H9 (cell line): ENCODE measurements at regions not wholly inside any gene's neighbourhood (a gene's known extent, or its start where the extent isn't known, plus 50 kb on each side); places are given as distances from the start of the nearest gene placed in this dataset.

Experiments
- DNase-seq: peaks from one replicate; pipeline ENCODE4 v3.0.0-alpha.2; 2017
- H2AFZ ChIP-seq: one replicate; pipeline ENCODE4 v1.6.1; 2013; ENCODE audit warnings: mild to moderate bottlenecking, low read length, control low read depth, moderate library complexity
- H2AK5ac ChIP-seq: 2 replicates; pipeline ENCODE4 v1.6.1; 2013; ENCODE audit warnings: low read length, control low read depth, mixed read lengths; ENCODE audit not compliant: insufficient read length
- H2BK120ac ChIP-seq: one replicate; pipeline ENCODE4 v1.6.1; 2013; ENCODE audit warnings: low read depth, mild to moderate bottlenecking, low read length, control low read depth, inconsistent platforms; ENCODE audit not compliant: poor library complexity, severe bottlenecking
- H2BK12ac ChIP-seq: 2 replicates; pipeline ENCODE4 v1.6.1; 2013; ENCODE audit warnings: low read length, control low read depth, mixed read lengths, low read depth; ENCODE audit not compliant: insufficient read length
- H2BK15ac ChIP-seq: 2 replicates; pipeline ENCODE4 v1.6.1; 2013; ENCODE audit warnings: low read depth, low read length, control low read depth
- H2BK20ac ChIP-seq: one replicate; pipeline ENCODE4 v1.6.1; 2013; ENCODE audit warnings: low read depth, mild to moderate bottlenecking, low read length, control low read depth, inconsistent platforms; ENCODE audit not compliant: poor library complexity, severe bottlenecking
- H2BK5ac ChIP-seq: 2 replicates; pipeline ENCODE4 v1.6.1; 2013; ENCODE audit warnings: low read length, control low read depth, mixed read lengths; ENCODE audit not compliant: insufficient read length
- H3K14ac ChIP-seq: 2 replicates; pipeline ENCODE4 v1.6.1; 2013; ENCODE audit warnings: low read length, control low read depth; ENCODE audit not compliant: insufficient read depth
- H3K18ac ChIP-seq: 2 replicates; pipeline ENCODE4 v1.6.1; 2013; ENCODE audit warnings: low read depth, mild to moderate bottlenecking, mixed read lengths, low read length, control low read depth; ENCODE audit not compliant: insufficient read length
- H3K23ac ChIP-seq: 2 replicates; pipeline ENCODE4 v1.6.1; 2013; ENCODE audit warnings: low read length, control low read depth, mixed read lengths, low read depth; ENCODE audit not compliant: insufficient read length
- H3K23me2 ChIP-seq: 2 replicates; pipeline ENCODE4 v1.6.1; 2013; ENCODE audit warnings: low read depth, mild to moderate bottlenecking, mixed read lengths, low read length, control low read depth; ENCODE audit not compliant: insufficient read length, poor library complexity, severe bottlenecking
- H3K27ac ChIP-seq: 2 replicates; pipeline ENCODE4 v1.5.1; 2013; ENCODE audit warnings: low read length, control low read depth, mixed read lengths, low read depth; ENCODE audit not compliant: insufficient read length
- H3K27me3 ChIP-seq: 2 replicates; pipeline ENCODE4 v1.6.1; 2013; ENCODE audit warnings: low read length, control low read depth, inconsistent platforms; ENCODE audit not compliant: insufficient read depth
- H3K4ac ChIP-seq: 2 replicates; pipeline ENCODE4 v1.6.1; 2013; ENCODE audit warnings: low read depth, mild to moderate bottlenecking, control low read depth, inconsistent platforms, low read length, moderate library complexity
- H3K4me1 ChIP-seq: 2 replicates; pipeline ENCODE4 v1.6.1; 2013; ENCODE audit warnings: low read length, control low read depth, inconsistent platforms; ENCODE audit not compliant: insufficient read depth
- H3K4me2 ChIP-seq: 2 replicates; pipeline ENCODE4 v1.6.1; 2013; ENCODE audit warnings: low read length, control low read depth, mixed read lengths; ENCODE audit not compliant: insufficient read length, insufficient read depth
- H3K56ac ChIP-seq: 2 replicates; pipeline ENCODE4 v1.6.1; 2013; ENCODE audit warnings: low read depth, mild to moderate bottlenecking, mixed read lengths, low read length, control low read depth; ENCODE audit not compliant: insufficient read length
- H3K79me1 ChIP-seq: 2 replicates; pipeline ENCODE4 v1.6.1; 2013; ENCODE audit warnings: low read depth, mild to moderate bottlenecking, moderate library complexity, low read length, control low read depth, inconsistent platforms; ENCODE audit not compliant: insufficient read depth, poor library complexity, severe bottlenecking
- H3K79me2 ChIP-seq: 2 replicates; pipeline ENCODE4 v1.6.1; 2013; ENCODE audit warnings: low read length, control low read depth, inconsistent platforms; ENCODE audit not compliant: insufficient read depth
- H3K9ac ChIP-seq: 2 replicates; pipeline ENCODE4 v1.6.1; 2013; ENCODE audit warnings: low read length, control low read depth, mixed read lengths; ENCODE audit not compliant: insufficient read length; ENCODE audit errors: extremely low read depth
- H3K9me3 ChIP-seq: one replicate; pipeline ENCODE4 v1.6.1; 2013; ENCODE audit warnings: low read depth, low read length, inconsistent platforms; ENCODE audit not compliant: control insufficient read depth
- H3T11ph ChIP-seq: one replicate; pipeline ENCODE4 v1.6.1; 2013; ENCODE audit warnings: mild to moderate bottlenecking, low read length, control low read depth, inconsistent platforms
- H4K20me1 ChIP-seq: one replicate; pipeline ENCODE4 v1.6.1; 2013; ENCODE audit not compliant: control insufficient read depth, insufficient read length, insufficient read depth
- H4K5ac ChIP-seq: 2 replicates; pipeline ENCODE4 v1.6.1; 2013; ENCODE audit warnings: low read depth, mild to moderate bottlenecking, mixed read lengths, low read length, control low read depth; ENCODE audit not compliant: insufficient read length
- H4K8ac ChIP-seq: replicated peaks from 2 replicates; pipeline ENCODE4 v1.6.1; 2013; ENCODE audit warnings: low read length, control low read depth, mixed read lengths, low read depth; ENCODE audit not compliant: insufficient read length
- H4K91ac ChIP-seq: 2 replicates; pipeline ENCODE4 v1.6.1; 2013; ENCODE audit warnings: low read depth, mild to moderate bottlenecking, moderate library complexity, mixed read lengths, low read length, control low read depth; ENCODE audit not compliant: insufficient read length
- H3K27ac Mint-ChIP-seq, 3 experiments: 2 replicates in 2 of 3; 3 replicates in 1 of 3; pipeline ENCODE4 v1.8.0; 2020 to 2021; ENCODE audit warnings: mixed read lengths in 3 of 3, mild to moderate bottlenecking in 1 of 3, moderate library complexity in 1 of 3
- H3K27me3 Mint-ChIP-seq: 2 replicates; pipeline ENCODE4 v1.8.0; 2021; ENCODE audit warnings: low read depth, mild to moderate bottlenecking, moderate library complexity, mixed read lengths
- H3K36me3 Mint-ChIP-seq, 3 experiments: 2 replicates in 2 of 3; 3 replicates in 1 of 3; pipeline ENCODE4 v1.8.0; 2020 to 2021; ENCODE audit warnings: low read depth in 3 of 3, mixed read lengths in 3 of 3; ENCODE audit not compliant: insufficient read depth in 1 of 3
- H3K4me1 Mint-ChIP-seq, 2 experiments: 2 replicates each; pipeline ENCODE4 v1.8.0; 2020; ENCODE audit warnings: mixed read lengths in 2 of 2
- H3K4me3 Mint-ChIP-seq, 2 experiments: 2 replicates in 1 of 2; 3 replicates in 1 of 2; pipeline ENCODE4 v1.8.0; 2020 to 2021; ENCODE audit warnings: mild to moderate bottlenecking in 2 of 2, mixed read lengths in 2 of 2, moderate library complexity in 1 of 2
- H3K9me3 Mint-ChIP-seq, 2 experiments: 2 replicates in 1 of 2; 3 replicates in 1 of 2; pipeline ENCODE4 v1.8.0; 2020; ENCODE audit warnings: mild to moderate bottlenecking in 2 of 2, mixed read lengths in 2 of 2, moderate library complexity in 1 of 2
- CTCF ChIP-seq: fragments of 200-600 bp; sonication (generic); conservative IDR thresholded peaks from 3 replicates; pipeline ENCODE4 v1.8.0; 2021; ENCODE audit warnings: antibody characterized with exemption, mild to moderate bottlenecking
- WGBS: extraction: QIAGEN DNeasy Blood & Tissue Kit; methylation state at CpG from one replicate; pipeline ENCODE4 v1.1.7; 2013; ENCODE audit warnings: missing lambda C conversion rate, low lambda C conversion rate, mixed read lengths; ENCODE audit not compliant: insufficient read length; ENCODE audit errors: extremely low coverage; 5-methylcytosine and 5-hydroxymethylcytosine counted together

- Mint-ChIP-seq H3K27ac (peak overlapping the region in 2 of 3 experiments; percentile 25 to 45; a peak in 1 of 7 replicates), H3K27me3 (peaks cover 2% of the 10 kb centered on the region; the same call in 1 of the 2 replicates), H3K4me3 (no peak overlapping the region), H3K4me1 (peaks cover 25 to 30% of the 10 kb centered on the region in 2 experiments), H3K9me3 (no peaks in the 10 kb centered on the region; a peak in 1 of 5 replicates), H3K36me3 (no peaks in the 10 kb centered on the region; a peak in 1 of 7 replicates)
- H3K27ac ChIP-seq: no peak overlapping the region
- no peaks in the 10 kb centered on the region for H3K23me2 ChIP-seq
- H2BK12ac ChIP-seq: no peak overlapping the region
- no peaks in the 10 kb centered on the region for H3K79me1 ChIP-seq
- H3K79me2 ChIP-seq: no peaks in the 10 kb centered on the region
- H3K56ac ChIP-seq: no peak overlapping the region
- no peaks in the 10 kb centered on the region for H3K9me3 ChIP-seq
- no peak overlapping the region for H3K4ac ChIP-seq
- H4K8ac ChIP-seq: no peak overlapping the region
- whole genome bisulfite sequencing: no CpG with 5 or more reads among the region's 6 CpGs
- H3K14ac ChIP-seq: no peak overlapping the region
- no peak overlapping the region for H2BK5ac ChIP-seq
- H2AK5ac ChIP-seq: no peak overlapping the region
- H2BK20ac ChIP-seq: no peak overlapping the region
- H3K9ac ChIP-seq: no peak overlapping the region
- H3K18ac ChIP-seq: no peak overlapping the region
- no peak overlapping the region for H3K23ac ChIP-seq
- no peak overlapping the region for H2BK120ac ChIP-seq
- no peak overlapping the region for H2AFZ ChIP-seq
- H4K91ac ChIP-seq: no peak overlapping the region
- peaks cover 4% of the 10 kb centered on the region; the same call in 1 of the 2 replicates for H3K4me1 ChIP-seq
- H4K20me1 ChIP-seq: no peaks in the 10 kb centered on the region
- no peak for TF ChIP-seq CTCF
- no peak for DNase-seq
- no peak overlapping the region for H4K5ac ChIP-seq
- H3T11ph ChIP-seq: no peak overlapping the region
- H3K4me2 ChIP-seq: no peak overlapping the region
- H3K27me3 ChIP-seq: no peaks in the 10 kb centered on the region
- H2BK15ac ChIP-seq: no peak overlapping the region
Observed at GRCh38 chr1:8198522-8198921, 119.4 kb upstream of the SLC45A1 start.
